Common myeloid progenitor, CD34-positive (primary cell): ENCODE measurements at regions not wholly inside any gene's neighbourhood (a gene's known extent, or its start where the extent isn't known, plus 50 kb on each side); places are given as distances from the start of the nearest gene placed in this dataset.

ENCODE experiments used
- CTCF ChIA-PET: fragments of 350-600 bp; sonication (Branson Sonifier 250); formaldehyde crosslinking; loops from one replicate; lab custom pipeline; 2021; ENCODE audit warnings: antibody characterized with exemption; lab: Charles Lee
- POLR2A ChIA-PET: fragments of 350-600 bp; sonication (Branson Sonifier 250); formaldehyde crosslinking; loops from one replicate; lab custom pipeline; 2021; ENCODE audit warnings: antibody characterized with exemption; lab: Charles Lee
- DNase-seq, 3 donors: peaks; one replicate each; pipeline versions ENCODE4 v3.0.0 to v3.0.0-alpha.2; 2013
- H3K27ac ChIP-seq, 2 experiments: 1 replicate in 1 of 2; 2 replicates in 1 of 2; pipeline ENCODE4 v1.7.0; 2013; ENCODE audit warnings: inconsistent platforms in 2 of 2, low read length in 2 of 2, mild to moderate bottlenecking in 2 of 2, low read depth in 1 of 2, moderate library complexity in 1 of 2; ENCODE audit not compliant: severe bottlenecking in 2 of 2, insufficient read depth in 1 of 2, poor library complexity in 1 of 2
- H3K27me3 ChIP-seq, 5 experiments: replicated peaks in 2 of 5; 1 replicate in 3 of 5; 2 replicates in 2 of 5; pipeline versions ENCODE4 v1.6.1 to v1.7.0; 2013; ENCODE audit warnings: low read length in 4 of 5, mild to moderate bottlenecking in 2 of 5, moderate library complexity in 2 of 5, inconsistent platforms in 1 of 5; ENCODE audit not compliant: insufficient read depth in 5 of 5, control insufficient read depth in 4 of 5
- H3K36me3 ChIP-seq, 4 experiments: 1 replicate in 2 of 4; 2 replicates in 2 of 4; pipeline versions ENCODE4 v1.6.1 to v1.7.0; 2013; ENCODE audit warnings: low read length in 3 of 4, control low read depth in 1 of 4, mild to moderate bottlenecking in 1 of 4; ENCODE audit not compliant: control insufficient read depth in 4 of 4, insufficient read depth in 4 of 4
- H3K4me1 ChIP-seq, 4 experiments: 1 replicate in 3 of 4; 2 replicates in 1 of 4; pipeline versions ENCODE4 v1.6.1 to v1.7.1; 2013; ENCODE audit warnings: low read length in 3 of 4, mild to moderate bottlenecking in 3 of 4, control low read depth in 1 of 4, inconsistent platforms in 1 of 4, moderate library complexity in 1 of 4; ENCODE audit not compliant: control insufficient read depth in 4 of 4, insufficient read depth in 4 of 4; ENCODE audit errors: control extremely low read depth in 1 of 4
- H3K4me3 ChIP-seq, 7 experiments: 1 replicate in 4 of 7; 2 replicates in 3 of 7; pipeline versions ENCODE4 v1.5.1 to v1.7.0; 2013; ENCODE audit warnings: mild to moderate bottlenecking in 7 of 7, low read length in 6 of 7, moderate library complexity in 6 of 7, inconsistent platforms in 2 of 7, low read depth in 2 of 7, control low read depth in 1 of 7; ENCODE audit not compliant: insufficient read depth in 4 of 7, control insufficient read depth in 1 of 7; ENCODE audit errors: extremely low read depth in 1 of 7
- H3K9me3 ChIP-seq, 5 experiments: 1 replicate in 4 of 5; 2 replicates in 1 of 5; pipeline versions ENCODE4 v1.6.1 to v1.7.1; 2013; ENCODE audit warnings: low read length in 4 of 5, mild to moderate bottlenecking in 2 of 5, inconsistent platforms in 1 of 5, low read depth in 1 of 5, moderate library complexity in 1 of 5; ENCODE audit not compliant: control insufficient read depth in 4 of 5, insufficient read depth in 2 of 5; ENCODE audit errors: control extremely low read depth in 1 of 5
- WGBS: methylation state at CpG from one replicate; pipeline ENCODE4 v1.1.5; 2013; ENCODE audit not compliant: insufficient coverage; 5-methylcytosine and 5-hydroxymethylcytosine counted together

DNA sequence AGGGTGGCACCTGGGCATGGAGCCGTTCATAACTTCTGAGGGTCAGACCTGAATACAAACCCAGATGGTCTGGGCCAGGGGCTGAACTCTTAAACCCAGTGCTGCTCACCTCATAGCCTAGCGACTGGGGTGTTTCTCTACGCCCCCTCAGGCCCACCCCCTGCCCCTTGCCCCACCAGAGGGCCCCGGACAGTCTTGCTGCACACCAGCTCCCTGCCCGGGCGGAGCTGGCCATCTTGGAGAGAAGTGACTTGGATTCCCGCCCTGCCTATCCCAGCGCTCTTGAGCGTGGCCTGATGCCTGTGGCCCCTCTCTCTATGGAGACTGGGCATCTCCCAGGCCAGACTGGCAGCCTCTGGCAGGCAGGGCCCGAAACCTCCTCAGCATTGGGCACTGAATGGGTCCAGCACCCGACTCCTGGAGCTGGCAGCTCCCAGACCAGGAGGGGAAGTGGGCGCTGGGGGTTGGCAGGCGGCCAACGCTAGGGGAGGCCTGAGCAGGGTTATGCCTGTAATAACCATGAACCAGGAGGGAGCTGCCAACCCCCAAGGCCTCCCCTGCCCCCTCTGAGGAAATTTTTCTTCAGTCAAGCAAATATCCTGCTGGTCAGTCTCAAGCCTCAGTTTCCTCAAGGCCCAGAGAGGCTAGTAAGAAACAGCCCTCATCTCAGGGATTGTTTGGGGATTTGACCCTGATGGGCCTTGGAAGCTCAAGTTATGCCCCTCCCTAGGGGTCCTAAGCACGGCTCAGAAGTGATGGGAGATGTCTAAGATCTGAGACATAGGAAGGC, 169.5 kb downstream of the VEGFA start:
- H3K4me3 ChIP-seq: no peak overlapping the region

GRCh38 chr6:43938178-43939105, 168.4 kb downstream of the VEGFA start:
- CTCF ChIA-PET: interaction anchor here (1.0 to 6.1 kb wide), 6 partner anchors 13 to 170 kb away, joined by 3 to 51 read pairs (median 4); partner anchors contain the start of gene VEGFA

More for the DNA sequence above, 169.5 kb downstream of the VEGFA start:
- 68% methylated on average over 15 of the region's 15 CpGs for WGBS
- Histone ChIP-seq H3K9me3 (peaks cover 0 to under 1% (median 0%) of the 10 kb centered on the region in 5 experiments), H3K36me3 (no peaks in the 10 kb centered on the region), H3K27ac (no peak overlapping the region), H3K4me1 (peaks cover 0 to 13% (median 11%) of the 10 kb centered on the region in 4 experiments), H3K27me3 (peaks cover 0 to 4% (median 0%) of the 10 kb centered on the region in 5 experiments)
- ChIA-PET POLR2A (interaction anchor here (1.0 kb wide), 1 partner anchor 10 kb away, joined by 3 read pairs; no protein-coding TSS in a partner anchor), CTCF (interaction anchor here (0.6 to 6.1 kb wide), 9 partner anchors 11 to 171 kb away, joined by 3 to 51 read pairs (median 3); partner anchors contain the start of gene VEGFA)
- DNase-seq: peak; percentile 42 to 75 (median 74)

DNA sequence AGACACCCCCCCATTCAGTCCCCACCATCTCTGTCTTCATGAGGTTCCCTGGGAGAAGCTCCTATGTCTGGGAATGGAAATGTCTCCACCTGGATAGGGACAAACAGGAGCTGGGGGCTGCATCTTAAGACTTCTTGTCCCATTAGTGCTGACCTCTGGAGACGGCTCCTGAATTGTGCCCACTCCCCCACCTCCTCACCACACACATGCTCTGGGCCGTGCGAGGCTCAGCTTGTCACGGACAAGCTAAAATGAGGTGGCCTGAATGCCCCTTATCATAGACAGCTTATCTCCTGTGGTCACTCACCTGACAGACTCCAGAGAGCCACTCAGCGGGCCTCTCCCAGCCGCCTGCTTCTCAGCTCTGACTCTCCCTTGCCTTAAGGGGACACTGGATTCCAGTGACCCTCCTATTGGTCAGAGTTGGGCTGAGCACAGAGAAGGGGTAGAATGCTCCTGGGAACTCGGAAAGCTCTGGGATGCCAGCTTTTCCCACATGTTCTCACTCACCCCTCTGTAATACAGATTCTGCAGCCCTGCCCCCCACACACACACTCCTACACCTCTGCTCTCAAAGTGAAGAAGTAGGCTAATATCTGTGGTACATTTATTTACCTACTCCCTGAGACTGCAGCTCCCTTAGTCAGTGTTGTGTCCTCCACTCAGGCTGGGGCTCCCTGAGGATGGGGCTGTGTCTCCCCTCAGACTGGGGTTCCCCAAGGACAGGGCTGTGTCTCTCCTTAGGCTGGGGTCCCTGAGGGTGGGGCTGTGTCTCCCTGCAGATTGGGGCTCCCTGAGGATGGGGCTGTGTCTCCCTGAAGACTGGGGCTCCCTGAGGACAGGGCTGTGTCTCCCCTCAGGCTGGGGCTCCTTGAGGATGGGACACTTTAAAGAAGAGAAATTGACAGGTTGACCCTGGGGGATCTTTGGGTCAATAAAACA, 167.5 kb downstream of the VEGFA start:
- peaks cover 0 to 13% (median 11%) of the 10 kb centered on the region in 4 experiments for H3K4me1 ChIP-seq
- H3K9me3 ChIP-seq: no peaks in the 10 kb centered on the region
- no peak overlapping the region for H3K4me3 ChIP-seq
- POLR2A ChIA-PET: no interaction called here
- no peak for DNase-seq
- H3K27me3 ChIP-seq: peaks cover 0 to 4% (median 0%) of the 10 kb centered on the region in 5 experiments
- no peak overlapping the region for H3K27ac ChIP-seq
- CTCF ChIA-PET: interaction anchor here (0.9 to 6.1 kb wide), 7 partner anchors 8 to 120 kb away, joined by 3 to 51 read pairs (median 3); no protein-coding TSS in a partner anchor
- WGBS: 96% methylated on average over 7 of the region's 7 CpGs
- H3K36me3 ChIP-seq: no peaks in the 10 kb centered on the region

More at GRCh38 chr6:43938178-43939105, 168.4 kb downstream of the VEGFA start:
- H3K9me3 ChIP-seq: no peaks in the 10 kb centered on the region
- peaks cover 0 to 13% (median 11%) of the 10 kb centered on the region in 4 experiments for H3K4me1 ChIP-seq
- no peak for DNase-seq
- H3K4me3 ChIP-seq: no peak overlapping the region
- H3K27ac ChIP-seq: no peak overlapping the region
- H3K27me3 ChIP-seq: peaks cover 0 to 4% (median 0%) of the 10 kb centered on the region in 5 experiments
- WGBS: 97% methylated on average over 17 of the region's 18 CpGs
- H3K36me3 ChIP-seq: no peaks in the 10 kb centered on the region
- POLR2A ChIA-PET: no interaction called here

DNA sequence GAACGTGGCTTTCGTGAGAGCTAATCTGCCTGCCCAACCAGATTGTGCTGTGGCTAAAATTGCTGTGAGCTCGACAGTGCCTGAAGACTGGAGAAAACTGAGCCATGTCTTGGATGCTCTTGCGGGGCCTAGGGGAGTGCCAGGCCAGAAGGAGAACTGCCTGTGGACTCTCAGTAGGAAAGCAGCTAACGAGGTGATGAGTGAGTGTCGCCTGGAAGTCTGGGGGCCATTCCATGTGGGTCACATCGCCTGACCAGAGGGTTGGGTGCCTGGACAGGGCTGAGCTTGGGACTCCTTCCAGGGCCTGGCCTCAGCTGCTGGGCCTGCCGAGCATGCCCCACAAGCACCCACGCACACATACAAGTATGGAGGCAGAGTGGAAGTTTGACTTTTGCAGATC, 166.5 kb downstream of the VEGFA start:
- no peak for DNase-seq
- peaks cover 0 to 12% (median 11%) of the 10 kb centered on the region in 4 experiments for H3K4me1 ChIP-seq
- no peak overlapping the region for H3K27ac ChIP-seq
- peaks cover 0 to 4% (median 0%) of the 10 kb centered on the region in 5 experiments for H3K27me3 ChIP-seq
- no peaks in the 10 kb centered on the region for H3K9me3 ChIP-seq
- 94% methylated on average over 9 of the region's 9 CpGs for WGBS
- ChIA-PET CTCF (interaction anchor here (0.9 to 1.5 kb wide), 5 partner anchors 9 to 119 kb away, joined by 3 read pairs; no protein-coding TSS in a partner anchor), POLR2A (no interaction called here)
- no peak overlapping the region for H3K4me3 ChIP-seq
- H3K36me3 ChIP-seq: no peaks in the 10 kb centered on the region

DNA sequence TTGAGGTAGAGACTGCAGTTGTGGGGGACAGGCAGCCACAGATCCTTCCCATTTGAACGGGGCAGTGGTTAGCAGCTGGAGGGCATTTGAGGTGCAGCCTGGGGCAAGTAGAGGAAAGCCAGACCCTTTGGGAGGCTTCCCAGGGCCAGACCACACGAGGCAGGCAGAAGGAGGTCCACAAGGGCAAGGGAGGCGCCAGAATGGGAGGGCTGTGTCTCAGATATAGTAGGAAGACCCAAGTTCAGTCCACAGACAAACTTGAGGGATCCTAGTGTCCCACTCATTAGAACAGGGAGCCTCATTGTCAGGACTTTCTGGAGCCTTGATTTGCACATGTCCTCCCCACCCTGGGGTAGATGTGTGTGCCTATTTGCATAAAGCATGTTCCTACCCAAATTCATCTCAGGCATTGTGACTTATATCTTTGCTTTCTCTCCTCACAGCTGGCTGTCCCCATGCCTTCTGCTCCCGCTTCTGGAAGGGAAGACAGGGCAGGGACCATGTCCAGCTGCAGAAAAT, 166.0 kb downstream of the VEGFA start:
- no peaks in the 10 kb centered on the region for H3K36me3 ChIP-seq
- no peak overlapping the region for H3K27ac ChIP-seq
- ChIA-PET POLR2A (no interaction called here), CTCF (interaction anchor here (1.4 kb wide), 2 partner anchors 41 to 119 kb away, joined by 3 read pairs; no protein-coding TSS in a partner anchor)
- peaks cover 0 to 12% (median 11%) of the 10 kb centered on the region in 4 experiments for H3K4me1 ChIP-seq
- H3K27me3 ChIP-seq: peaks cover 0 to 4% (median 0%) of the 10 kb centered on the region in 5 experiments
- WGBS: 69% methylated on average over 4 of the region's 4 CpGs
- H3K4me3 ChIP-seq: no peak overlapping the region
- no peaks in the 10 kb centered on the region for H3K9me3 ChIP-seq
- DNase-seq: no peak
